IMR-90 (cell line): ENCODE measurements at regions not wholly inside any gene's neighbourhood (a gene's known extent, or its start where the extent isn't known, plus 50 kb on each side); places are given as distances from the start of the nearest gene placed in this dataset.

Experiments
- ATAC-seq: fragments of 200-7000 bp; cut with Tn5 transposase; 2 replicates; pipeline ENCODE4 v1.9.1; 2020; ENCODE audit warnings: low read depth, mild to moderate bottlenecking, moderate library complexity
- BruUV-seq: library from RNA; stranded (reverse); fragments of 400-500 nt; replicated peaks from 2 replicates; lab custom pipeline; 2021; lab: Mats Ljungman, UMichigan
- CTCF ChIA-PET: fragments of 300-600 bp; formaldehyde crosslinking; extraction: SDS; loops from one replicate; lab custom pipeline; 2021; ENCODE audit warnings: antibody characterized with exemption; lab: Yijun Ruan, JAX
- POLR2A ChIA-PET: fragments of 300-600 bp; sonication (Branson Sonifier 250); formaldehyde crosslinking; loops from one replicate; lab custom pipeline; 2022; ENCODE audit warnings: antibody characterized with exemption; ENCODE audit not compliant: unreplicated experiment; lab: Charles Lee
- DNase-seq: peaks from one replicate; pipeline ENCODE4 v3.0.0; 2013
- H2AFZ ChIP-seq: replicated peaks from 2 replicates; pipeline ENCODE3; 2013; ENCODE audit warnings: low read length, mild to moderate bottlenecking; ENCODE audit not compliant: poor library complexity
- H2AK5ac ChIP-seq: 2 replicates; pipeline ENCODE4 v1.6.1; 2013; ENCODE audit warnings: low read depth, low read length, inconsistent platforms
- H2AK9ac ChIP-seq: replicated peaks from 2 replicates; pipeline ENCODE3; 2013; ENCODE audit warnings: mild to moderate bottlenecking, low read depth, low read length, moderate library complexity; ENCODE audit not compliant: poor library complexity
- H2BK120ac ChIP-seq: 2 replicates; pipeline ENCODE4 v1.6.1; 2013; ENCODE audit warnings: low read depth, low read length, inconsistent platforms
- H2BK15ac ChIP-seq: 3 replicates; pipeline ENCODE4 v1.6.1; 2013; ENCODE audit warnings: low read depth, low read length, inconsistent platforms
- H2BK20ac ChIP-seq: 2 replicates; pipeline ENCODE4 v1.6.1; 2013; ENCODE audit warnings: low read depth, mild to moderate bottlenecking, inconsistent platforms, low read length, moderate library complexity
- H2BK5ac ChIP-seq: 2 replicates; pipeline ENCODE4 v1.6.1; 2013; ENCODE audit warnings: mild to moderate bottlenecking, low read depth, low read length, inconsistent platforms; ENCODE audit not compliant: poor library complexity, severe bottlenecking
- H3K14ac ChIP-seq: replicated peaks from 2 replicates; pipeline ENCODE4 v1.6.1; 2013; ENCODE audit warnings: low read depth, low read length, inconsistent platforms
- H3K18ac ChIP-seq: 2 replicates; pipeline ENCODE4 v1.6.1; 2013; ENCODE audit warnings: low read depth, low read length, control low read depth
- H3K23ac ChIP-seq: 2 replicates; pipeline ENCODE4 v1.6.1; 2013; ENCODE audit warnings: low read depth, low read length, inconsistent platforms
- H3K27ac ChIP-seq: 2 replicates; pipeline ENCODE4 v1.5.1; 2013; ENCODE audit warnings: mild to moderate bottlenecking, control low read depth, low read length; ENCODE audit not compliant: insufficient read depth
- H3K27me3 ChIP-seq: 2 replicates; pipeline ENCODE4 v1.6.1; 2013; ENCODE audit warnings: low read length; ENCODE audit not compliant: control insufficient read depth, insufficient read depth
- H3K36me3 ChIP-seq: 2 replicates; pipeline ENCODE4 v1.6.1; 2013; ENCODE audit warnings: low read length, mixed read lengths; ENCODE audit not compliant: control insufficient read depth, insufficient read depth
- H3K4ac ChIP-seq: 2 replicates; pipeline ENCODE4 v1.6.1; 2013; ENCODE audit warnings: low read depth, low read length, inconsistent platforms
- H3K4me1 ChIP-seq: 2 replicates; pipeline ENCODE4 v1.6.1; 2013; ENCODE audit warnings: low read length, mixed read lengths; ENCODE audit not compliant: control insufficient read depth, insufficient read depth
- H3K4me2 ChIP-seq: 2 replicates; pipeline ENCODE4 v1.6.1; 2013; ENCODE audit warnings: low read depth, mild to moderate bottlenecking, control low read depth, low read length, moderate library complexity
- H3K4me3 ChIP-seq: 2 replicates; pipeline ENCODE4 v1.5.1; 2013; ENCODE audit warnings: low read depth, mild to moderate bottlenecking, control low read depth, low read length, moderate library complexity; ENCODE audit not compliant: insufficient read depth
- H3K56ac ChIP-seq: 2 replicates; pipeline ENCODE4 v1.6.1; 2013; ENCODE audit warnings: low read length, inconsistent platforms; ENCODE audit not compliant: insufficient read depth; ENCODE audit errors: extremely low read depth
- H3K79me1 ChIP-seq, 2 experiments: 2 replicates each; pipeline ENCODE4 v1.6.1; 2013; ENCODE audit warnings: low read length in 2 of 2, inconsistent platforms in 1 of 2, low read depth in 1 of 2
- H3K9ac ChIP-seq: 2 replicates; pipeline ENCODE4 v1.6.1; 2013; ENCODE audit warnings: low read depth, low read length, control low read depth
- H3K9me1 ChIP-seq: 2 replicates; pipeline ENCODE4 v1.6.1; 2013; ENCODE audit warnings: low read length, inconsistent platforms; ENCODE audit not compliant: insufficient read depth
- H3K9me3 ChIP-seq: 2 replicates; pipeline ENCODE4 v1.6.1; 2013; ENCODE audit warnings: low read length; ENCODE audit not compliant: control insufficient read depth, insufficient read depth
- H4K20me1 ChIP-seq: 2 replicates; pipeline ENCODE4 v1.6.1; 2013; ENCODE audit warnings: low read length, inconsistent platforms; ENCODE audit not compliant: insufficient read depth
- H4K5ac ChIP-seq: 2 replicates; pipeline ENCODE4 v1.6.1; 2013; ENCODE audit warnings: mild to moderate bottlenecking, low read depth, low read length, control low read depth
- H4K8ac ChIP-seq, 2 experiments: 2 replicates each; pipeline ENCODE4 v1.6.1; 2013; ENCODE audit warnings: low read depth in 2 of 2, low read length in 2 of 2, control low read depth in 1 of 2, inconsistent platforms in 1 of 2
- H4K91ac ChIP-seq: 2 replicates; pipeline ENCODE4 v1.6.1; 2013; ENCODE audit warnings: low read depth, low read length, inconsistent platforms; ENCODE audit not compliant: insufficient read depth
- BHLHE40 ChIP-seq: fragments of 150-350 bp; IDR thresholded peaks from 2 replicates; pipeline ENCODE4 v1.6.1; 2016; ENCODE audit warnings: mild to moderate bottlenecking, low read depth, low read length
- CEBPB ChIP-seq: IDR thresholded peaks from 2 replicates; pipeline ENCODE4 v1.6.1; 2012; ENCODE audit warnings: low read depth, low read length, improper control_type of control experiment
- CHD1 ChIP-seq: IDR thresholded peaks from 2 replicates; pipeline ENCODE4 v1.6.1; 2012; ENCODE audit warnings: low read depth, low read length, improper control_type of control experiment
- FOS ChIP-seq: fragments of 150-350 bp; IDR thresholded peaks from 2 replicates; pipeline ENCODE4 v1.6.1; 2016; ENCODE audit warnings: low read depth, low read length
- MAFK ChIP-seq: IDR thresholded peaks from 2 replicates; pipeline ENCODE4 v1.6.1; 2012; ENCODE audit warnings: low read depth, low read length, improper control_type of control experiment
- MAZ ChIP-seq: IDR thresholded peaks from 2 replicates; pipeline ENCODE4 v1.6.1; 2012; ENCODE audit warnings: low read depth, mild to moderate bottlenecking, low read length, improper control_type of control experiment, moderate library complexity, borderline replicate concordance
- MXI1 ChIP-seq: IDR thresholded peaks from 2 replicates; pipeline ENCODE4 v1.6.1; 2012; ENCODE audit warnings: low read depth, mild to moderate bottlenecking, low read length, moderate library complexity, borderline replicate concordance
- NFE2L2 ChIP-seq: fragments of 150-350 bp; IDR thresholded peaks from 2 replicates; pipeline ENCODE4 v1.6.1; 2016; ENCODE audit warnings: low read depth, mild to moderate bottlenecking, low read length
- POLR2A ChIP-seq: IDR thresholded peaks from 2 replicates; pipeline ENCODE4 v1.6.1; 2012; ENCODE audit warnings: mild to moderate bottlenecking, low read depth, low read length
- RAD21 ChIP-seq: IDR thresholded peaks from 2 replicates; pipeline ENCODE4 v1.6.1; 2012; ENCODE audit warnings: low read length, improper control_type of control experiment
- RCOR1 ChIP-seq: IDR thresholded peaks from 2 replicates; pipeline ENCODE4 v1.6.1; 2012; ENCODE audit warnings: mild to moderate bottlenecking, low read length, improper control_type of control experiment; ENCODE audit not compliant: insufficient replicate concordance
- SMC3 ChIP-seq: fragments of 150-350 bp; IDR thresholded peaks from 2 replicates; pipeline ENCODE4 v1.6.1; 2016; ENCODE audit warnings: low read depth, mild to moderate bottlenecking, antibody characterized with exemption, low read length, moderate library complexity
- WGBS, 2 experiments: methylation state at CpG; one replicate each; pipeline versions ENCODE4 v1.1.5 to v1.1.7; 2013; ENCODE audit warnings: missing lambda C conversion rate in 2 of 2; ENCODE audit not compliant: insufficient read length in 1 of 2; ENCODE audit errors: extremely low coverage in 2 of 2; 5-methylcytosine and 5-hydroxymethylcytosine counted together
- dilution Hi-C: fragments of 300-500 bp; cut with HindIII; formaldehyde crosslinking; loops from one replicate; pipeline ENCODE4 v1.14.3; 2018; ENCODE audit warnings: low sequenced_read_pairs; ENCODE audit not compliant: unreplicated experiment
- in situ Hi-C: fragments of 300-500 bp; cut with MboI; formaldehyde crosslinking; loops from 3 replicates; pipeline ENCODE4 v1.14.3; 2019; ENCODE audit warnings: low sequenced_read_pairs, inconsistent platforms, mixed read lengths
- intact Hi-C: fragments of 100-400 bp; cut with micrococcal nuclease; formaldehyde crosslinking; loops from 2 replicates; pipeline ENCODE4 v1.10.0; 2022
- TF ChIP-seq, protein P1 (sequence below): fragments of 150-350 bp; IDR thresholded peaks from 2 replicates; pipeline ENCODE4 v1.6.1; 2017; ENCODE audit warnings: mild to moderate bottlenecking, antibody characterized with exemption, low read length, low read depth
- TF ChIP-seq, protein P2 (sequence below): fragments of 150-350 bp; IDR thresholded peaks from 2 replicates; pipeline ENCODE4 v1.6.1; 2016; ENCODE audit warnings: low read depth, mild to moderate bottlenecking, low read length, moderate library complexity, borderline replicate concordance
- TF ChIP-seq, protein P3 (sequence below): conservative IDR thresholded peaks from 2 replicates; pipeline ENCODE4 v1.5.1; 2012; ENCODE audit warnings: mild to moderate bottlenecking, low read depth, low read length, improper control_type of control experiment

DNA sequence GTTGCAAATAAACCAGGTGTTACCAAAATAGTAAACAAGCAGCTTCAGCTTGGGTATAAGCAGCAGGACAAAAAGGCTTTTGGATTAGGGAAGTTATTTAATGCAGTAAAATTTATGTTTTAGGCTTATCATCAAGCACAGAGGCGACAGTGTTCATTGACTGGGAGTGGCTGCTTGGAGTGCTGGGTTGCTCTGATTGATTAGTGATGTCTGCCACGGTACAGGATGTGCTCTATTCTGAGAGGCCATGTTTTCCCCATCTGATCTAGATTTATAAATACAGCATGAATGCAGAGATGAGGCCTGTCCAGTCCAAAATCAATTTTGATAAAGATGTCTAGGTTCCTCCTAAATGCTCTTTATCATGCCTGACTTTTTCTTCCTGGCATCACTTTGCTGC, 83.5 kb downstream of the MAP1LC3B2 start:
- WGBS, 2 experiments: no CpG with 5 or more reads among the region's 2 CpGs
- in situ Hi-C loops: no loop called here
- no TSS peak for BruUV-seq

More for the DNA sequence above, 83.5 kb downstream of the MAP1LC3B2 start:
- ChIA-PET POLR2A (no interaction called here), CTCF (no interaction called here)
- H2AK5ac ChIP-seq: no peak overlapping the region
- no peak overlapping the region for H3K4me3 ChIP-seq
- no peak overlapping the region for H4K91ac ChIP-seq
- no peak overlapping the region for H2AFZ ChIP-seq
- H3K56ac ChIP-seq: no peak overlapping the region
- no peak overlapping the region for H3K4me2 ChIP-seq
- H2BK5ac ChIP-seq: no peak overlapping the region
- no peak overlapping the region for H3K27ac ChIP-seq
- no peak overlapping the region for H3K9ac ChIP-seq
- H2AK9ac ChIP-seq: no peak overlapping the region
- no peaks in the 10 kb centered on the region for H3K36me3 ChIP-seq
- peaks cover 28% of the 10 kb centered on the region for H3K27me3 ChIP-seq
- no peak overlapping the region for H2BK15ac ChIP-seq
- H3K4me1 ChIP-seq: no peaks in the 10 kb centered on the region
- H3K79me1 ChIP-seq: no peaks in the 10 kb centered on the region
- TF ChIP-seq, protein P1, sequence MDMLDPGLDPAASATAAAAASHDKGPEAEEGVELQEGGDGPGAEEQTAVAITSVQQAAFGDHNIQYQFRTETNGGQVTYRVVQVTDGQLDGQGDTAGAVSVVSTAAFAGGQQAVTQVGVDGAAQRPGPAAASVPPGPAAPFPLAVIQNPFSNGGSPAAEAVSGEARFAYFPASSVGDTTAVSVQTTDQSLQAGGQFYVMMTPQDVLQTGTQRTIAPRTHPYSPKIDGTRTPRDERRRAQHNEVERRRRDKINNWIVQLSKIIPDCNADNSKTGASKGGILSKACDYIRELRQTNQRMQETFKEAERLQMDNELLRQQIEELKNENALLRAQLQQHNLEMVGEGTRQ: no peak
- TF ChIP-seq CHD1 (no peak), CEBPB (no peak), SMC3 (no peak), RAD21 (no peak), FOS (no peak), MXI1 (no peak), NFE2L2 (no peak), BHLHE40 (no peak), MAFK (no peak), MAZ (no peak), RCOR1 (no peak), POLR2A (no peak)
- TF ChIP-seq, protein P2, sequence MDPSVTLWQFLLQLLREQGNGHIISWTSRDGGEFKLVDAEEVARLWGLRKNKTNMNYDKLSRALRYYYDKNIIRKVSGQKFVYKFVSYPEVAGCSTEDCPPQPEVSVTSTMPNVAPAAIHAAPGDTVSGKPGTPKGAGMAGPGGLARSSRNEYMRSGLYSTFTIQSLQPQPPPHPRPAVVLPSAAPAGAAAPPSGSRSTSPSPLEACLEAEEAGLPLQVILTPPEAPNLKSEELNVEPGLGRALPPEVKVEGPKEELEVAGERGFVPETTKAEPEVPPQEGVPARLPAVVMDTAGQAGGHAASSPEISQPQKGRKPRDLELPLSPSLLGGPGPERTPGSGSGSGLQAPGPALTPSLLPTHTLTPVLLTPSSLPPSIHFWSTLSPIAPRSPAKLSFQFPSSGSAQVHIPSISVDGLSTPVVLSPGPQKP: no peak
- TF ChIP-seq, protein P3, sequence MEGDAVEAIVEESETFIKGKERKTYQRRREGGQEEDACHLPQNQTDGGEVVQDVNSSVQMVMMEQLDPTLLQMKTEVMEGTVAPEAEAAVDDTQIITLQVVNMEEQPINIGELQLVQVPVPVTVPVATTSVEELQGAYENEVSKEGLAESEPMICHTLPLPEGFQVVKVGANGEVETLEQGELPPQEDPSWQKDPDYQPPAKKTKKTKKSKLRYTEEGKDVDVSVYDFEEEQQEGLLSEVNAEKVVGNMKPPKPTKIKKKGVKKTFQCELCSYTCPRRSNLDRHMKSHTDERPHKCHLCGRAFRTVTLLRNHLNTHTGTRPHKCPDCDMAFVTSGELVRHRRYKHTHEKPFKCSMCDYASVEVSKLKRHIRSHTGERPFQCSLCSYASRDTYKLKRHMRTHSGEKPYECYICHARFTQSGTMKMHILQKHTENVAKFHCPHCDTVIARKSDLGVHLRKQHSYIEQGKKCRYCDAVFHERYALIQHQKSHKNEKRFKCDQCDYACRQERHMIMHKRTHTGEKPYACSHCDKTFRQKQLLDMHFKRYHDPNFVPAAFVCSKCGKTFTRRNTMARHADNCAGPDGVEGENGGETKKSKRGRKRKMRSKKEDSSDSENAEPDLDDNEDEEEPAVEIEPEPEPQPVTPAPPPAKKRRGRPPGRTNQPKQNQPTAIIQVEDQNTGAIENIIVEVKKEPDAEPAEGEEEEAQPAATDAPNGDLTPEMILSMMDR: no peak
- no peaks in the 10 kb centered on the region for H3K9me1 ChIP-seq
- no peak overlapping the region for H3K23ac ChIP-seq
- dilution Hi-C loops: no loop called here
- no peak overlapping the region for H2BK120ac ChIP-seq
- H3K9me3 ChIP-seq: peaks cover 7% of the 10 kb centered on the region
- H4K8ac ChIP-seq: no peak overlapping the region
- H3K14ac ChIP-seq: no peak overlapping the region
- H4K5ac ChIP-seq: no peak overlapping the region
- H3K4ac ChIP-seq: no peak overlapping the region
- H2BK20ac ChIP-seq: no peak overlapping the region
- ATAC-seq (no peak), DNase-seq (no peak)
- intact Hi-C loops: no loop called here
- no peak overlapping the region for H3K18ac ChIP-seq
- H4K20me1 ChIP-seq: no peaks in the 10 kb centered on the region
